ENCODE measurements at regions not wholly inside any gene's neighbourhood (a gene's known extent, or its start where the extent isn't known, plus 50 kb on each side); places are given as distances from the start of the nearest gene placed in this dataset.
"Not testable (repeated sequence)": the region's sequence is repeated elsewhere in the genome, so short reads cannot be mapped to it uniquely, and the experiment has no call there.

GRCh38 chr21:15932726-15933125 lies 202.9 kb downstream of the USP25 start:
- DNase-seq = no peak

GRCh38 chr21:15935530-15935929 lies 205.7 kb downstream of the USP25 start:
- DNase-seq = no peak

GRCh38 chr21:15943009-15943666 lies 213.4 kb downstream of the USP25 start:
- DNase-seq = no peak

- DNase-seq = no peak
Measured at GRCh38 chr21:15947677-15948076, 217.9 kb downstream of the USP25 start.

- no peak for DNase-seq
Measured at GRCh38 chr21:15953551-15954116, 223.9 kb downstream of the USP25 start.

DNA sequence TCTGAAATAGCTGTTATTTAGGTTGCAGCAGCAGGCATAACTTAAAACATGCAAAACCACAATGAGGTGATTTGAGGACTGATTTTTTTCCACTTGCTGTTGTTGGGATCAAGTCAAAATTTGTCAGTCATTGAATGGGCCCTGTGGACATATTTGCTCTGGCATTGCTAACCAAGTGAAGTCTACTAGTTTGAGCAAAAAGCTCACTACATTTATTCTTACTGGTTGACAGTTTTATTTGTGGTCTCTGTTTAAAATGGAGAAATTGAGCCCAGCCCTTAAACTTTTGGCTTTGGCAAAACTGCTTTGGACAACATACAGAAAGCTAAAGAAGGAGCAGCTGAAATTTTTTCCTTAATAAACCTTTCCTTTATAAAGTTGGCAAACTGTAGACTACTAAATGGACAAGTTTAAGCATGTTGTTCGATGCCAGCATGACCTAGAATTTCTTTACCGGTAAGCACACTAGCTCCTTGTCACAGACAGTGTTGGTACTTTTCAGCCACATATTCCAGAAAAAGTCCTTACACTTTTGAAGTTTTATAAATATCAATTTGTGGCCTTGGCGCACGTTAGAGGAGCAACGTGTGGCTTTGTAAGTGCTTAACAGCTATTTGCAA lies 234.6 kb downstream of the USP25 start:
- DNase-seq = no peak

DNA sequence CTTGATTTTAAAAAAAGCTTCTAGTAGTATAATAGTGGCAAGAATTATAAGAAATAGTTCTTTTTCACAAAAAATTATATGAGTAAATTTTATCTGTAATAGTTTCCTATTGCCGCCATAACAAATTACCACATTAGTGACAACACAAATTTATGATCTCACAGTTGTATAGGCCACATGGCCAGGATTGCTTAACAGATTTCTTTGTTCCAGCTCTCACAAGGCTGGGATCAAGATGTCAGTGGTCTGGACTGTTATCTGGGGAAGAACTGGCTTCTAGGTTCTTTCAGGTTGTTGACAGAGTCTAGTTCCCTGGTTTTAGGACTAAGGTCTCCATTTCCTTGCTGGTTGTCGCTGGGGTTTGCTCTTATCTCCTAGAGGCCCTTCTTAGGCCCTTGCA lies 236.4 kb downstream of the USP25 start:
- no peak for DNase-seq

GRCh38 chr21:15966651-15967050 lies 236.9 kb downstream of the USP25 start:
- no peak for DNase-seq

- no peak for DNase-seq
Measured at GRCh38 chr21:15967661-15968060, 237.9 kb downstream of the USP25 start.

- DNase-seq = no peak
Measured at GRCh38 chr21:15968776-15969310, 239.1 kb downstream of the USP25 start.

DNA sequence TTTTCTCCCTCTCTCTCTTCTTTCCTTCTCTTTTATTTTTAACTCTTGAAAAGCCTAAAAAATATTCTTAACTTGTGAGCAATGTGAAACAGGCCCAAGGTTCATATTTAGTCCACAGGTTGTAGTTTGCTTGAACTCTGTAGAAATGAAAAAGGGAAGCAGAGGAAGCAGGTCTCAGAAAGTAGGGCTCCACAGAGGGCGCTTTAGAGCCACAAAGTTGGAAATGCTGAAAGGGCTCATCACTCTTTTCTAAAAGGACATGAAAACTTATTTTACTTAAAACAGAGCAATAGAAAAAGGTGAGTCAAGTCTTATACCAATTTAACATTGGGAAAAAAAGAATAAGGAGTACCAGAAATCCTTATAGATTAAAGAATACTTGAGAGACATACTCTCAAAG lies 247.0 kb downstream of the USP25 start:
- no peak for DNase-seq

GRCh38 chr21:15978215-15978738 lies 248.5 kb downstream of the USP25 start:
- DNase-seq = no peak

DNA sequence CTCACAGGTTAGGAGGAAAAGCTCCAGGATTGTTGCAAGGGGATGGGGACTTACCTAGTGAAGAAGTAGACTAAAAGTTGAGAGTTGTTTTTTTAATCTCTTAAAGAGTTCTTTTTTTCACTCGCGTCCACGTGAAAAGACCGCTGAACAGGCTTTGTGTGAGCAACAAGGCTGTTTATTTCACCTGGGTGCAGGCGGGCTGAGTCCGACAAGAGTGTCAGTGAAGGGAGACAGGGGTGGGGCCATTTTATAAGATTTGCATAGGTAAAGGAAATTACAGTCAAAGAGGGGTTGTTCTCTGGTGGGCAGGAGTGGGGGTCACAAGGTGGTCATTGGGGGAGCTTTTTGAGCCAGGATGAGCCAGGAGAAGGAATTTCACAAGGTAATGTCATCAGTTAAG lies 249.7 kb downstream of the USP25 start:
- DNase-seq = not testable (repeated sequence)

- DNase-seq = no peak
Measured at GRCh38 chr21:15986277-15986676, 256.5 kb downstream of the USP25 start.

GRCh38 chr21:15992171-15992570 lies 262.4 kb downstream of the USP25 start:
- no peak for DNase-seq

DNA sequence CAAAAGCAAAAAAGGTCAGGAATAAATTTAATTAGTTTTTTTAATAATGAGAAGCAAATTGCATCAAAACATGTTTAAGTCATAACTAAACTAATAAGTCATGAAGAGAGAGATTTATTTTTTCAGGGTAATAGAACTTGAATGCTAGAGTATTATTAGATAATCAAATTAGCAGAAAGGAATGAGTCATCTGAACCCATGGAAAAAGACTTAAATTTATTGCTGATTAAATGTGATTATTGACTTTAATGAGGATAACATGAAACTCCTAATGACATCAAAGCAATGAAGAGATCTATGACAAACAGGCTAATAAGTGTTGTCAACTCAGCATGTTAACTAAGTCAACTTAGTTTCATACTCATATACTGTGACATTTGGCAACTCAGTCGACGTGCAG lies 264.2 kb downstream of the USP25 start:
- no peak for DNase-seq

- DNase-seq = no peak
Measured at GRCh38 chr21:15999741-16000140, 270.0 kb downstream of the USP25 start.

- no peak for DNase-seq
Measured at GRCh38 chr21:16002874-16003466, 273.2 kb downstream of the USP25 start.

- no peak for DNase-seq
Measured at GRCh38 chr21:16004086-16004485, 274.3 kb downstream of the USP25 start.

DNA sequence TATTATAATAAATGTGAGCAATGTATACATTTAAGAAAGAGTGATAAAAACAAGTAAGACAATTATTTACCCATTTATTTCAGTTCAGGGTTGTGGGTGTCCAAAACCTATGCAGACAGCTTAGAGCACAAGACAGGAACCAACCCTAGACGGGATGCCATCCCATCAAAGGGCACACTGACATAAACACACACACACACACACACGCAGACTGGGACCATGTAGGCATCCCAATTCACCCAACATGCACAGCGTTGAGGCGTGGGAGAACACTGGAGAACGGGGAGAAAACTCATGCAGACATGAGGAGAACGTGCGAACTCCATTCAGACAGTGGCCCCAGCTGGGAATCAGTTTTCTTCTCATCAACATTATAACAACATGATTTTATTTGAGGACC lies 274.7 kb downstream of the USP25 start:
- DNase-seq = no peak

- DNase-seq = no peak
Measured at GRCh38 chr21:16005996-16006395, 276.2 kb downstream of the USP25 start.

- no peak for DNase-seq
Measured at GRCh38 chr21:16007943-16008342, 278.2 kb downstream of the USP25 start.

- no peak for DNase-seq
Measured at GRCh38 chr21:16011719-16012118, 281.9 kb downstream of the USP25 start.

- no peak for DNase-seq
Measured at GRCh38 chr21:16013570-16013969, 283.8 kb downstream of the USP25 start.

Data from NCI-H526 treated with DMSO at 0.1 percent for 48 hours (cell line).